WTC11 (cell line): ENCODE measurements at regions not wholly inside any gene's neighbourhood (a gene's known extent, or its start where the extent isn't known, plus 50 kb on each side); places are given as distances from the start of the nearest gene placed in this dataset.

ENCODE experiments used
- ATAC-seq: fragments of 200-7000 bp; cut with Tn5 transposase; 2 replicates; pipeline ENCODE4 v1.10.0; 2021; ENCODE audit warnings: mild to moderate bottlenecking, moderate library complexity
- CTCF ChIA-PET: fragments of 300-600 bp; sonication (Branson Sonifier 250); formaldehyde crosslinking; loops from one replicate; lab custom pipeline; 2021; ENCODE audit warnings: antibody characterized with exemption; lab: Charles Lee
- POLR2A ChIA-PET: fragments of 350-600 bp; sonication (Branson Sonifier 250); formaldehyde crosslinking; loops from one replicate; lab custom pipeline; 2021; ENCODE audit warnings: antibody characterized with exemption; lab: Charles Lee
- DNase-seq: peaks from one replicate; pipeline ENCODE4 v3.0.0; 2021; ENCODE audit warnings: low spot score
- H3K27ac Mint-ChIP-seq: 2 replicates; pipeline ENCODE4 v1.8.0; 2021; ENCODE audit warnings: mixed read lengths
- H3K27me3 Mint-ChIP-seq: 2 replicates; pipeline ENCODE4 v1.8.0; 2021; ENCODE audit warnings: low read depth, mild to moderate bottlenecking, moderate library complexity, mixed read lengths
- H3K36me3 Mint-ChIP-seq: 2 replicates; pipeline ENCODE4 v1.8.0; 2021; ENCODE audit warnings: mixed read lengths
- H3K4me1 Mint-ChIP-seq: 2 replicates; pipeline ENCODE4 v1.8.0; 2022; ENCODE audit warnings: mixed read lengths
- H3K4me3 Mint-ChIP-seq: 2 replicates; pipeline ENCODE4 v1.8.0; 2021; ENCODE audit warnings: mild to moderate bottlenecking, moderate library complexity, mixed read lengths
- H3K9me3 Mint-ChIP-seq: 2 replicates; pipeline ENCODE4 v1.8.0; 2021; ENCODE audit warnings: mixed read lengths
- E2F1 ChIP-seq: sonication (generic); formaldehyde crosslinking; IDR thresholded peaks from 2 replicates; pipeline ENCODE4 v1.8.0; 2022; ENCODE audit warnings: mild to moderate bottlenecking, missing genetic modification reagents
- EMX1 ChIP-seq: fragments of 250-450 bp; sonication (Bioruptor Pico); IDR thresholded peaks from 2 replicates; pipeline ENCODE4 v1.8.0; 2021; ENCODE audit warnings: mild to moderate bottlenecking
- ETV6 ChIP-seq: sonication (generic); formaldehyde crosslinking; IDR thresholded peaks from 2 replicates; pipeline ENCODE4 v1.8.1; 2022; ENCODE audit warnings: mild to moderate bottlenecking, missing genetic modification reagents
- NR1H2 ChIP-seq: sonication (generic); formaldehyde crosslinking; IDR thresholded peaks from 2 replicates; pipeline ENCODE4 v1.9.0; 2021; ENCODE audit warnings: mild to moderate bottlenecking, moderate library complexity, missing genetic modification reagents
- NR2C2 ChIP-seq: sonication (generic); formaldehyde crosslinking; IDR thresholded peaks from 2 replicates; pipeline ENCODE4 v1.8.0; 2022; ENCODE audit warnings: mild to moderate bottlenecking, missing genetic modification reagents
- PRDM15 ChIP-seq: sonication (generic); formaldehyde crosslinking; IDR thresholded peaks from 2 replicates; pipeline ENCODE4 v1.8.0; 2022; ENCODE audit warnings: missing genetic modification reagents
- STAT6 ChIP-seq: sonication (generic); formaldehyde crosslinking; conservative IDR thresholded peaks from 2 replicates; pipeline ENCODE4 v1.8.1; 2023; ENCODE audit warnings: mild to moderate bottlenecking, low read depth, missing genetic modification reagents, moderate library complexity
- USF1 ChIP-seq: sonication (generic); formaldehyde crosslinking; IDR thresholded peaks from 2 replicates; pipeline ENCODE4 v1.8.0; 2022; ENCODE audit warnings: mild to moderate bottlenecking, missing genetic modification reagents
- ZBTB21 ChIP-seq: sonication (generic); formaldehyde crosslinking; IDR thresholded peaks from 2 replicates; pipeline ENCODE4 v1.8.1; 2023; ENCODE audit warnings: mild to moderate bottlenecking, missing genetic modification reagents, borderline replicate concordance
- ZNF263 ChIP-seq: sonication (generic); formaldehyde crosslinking; IDR thresholded peaks from 2 replicates; pipeline ENCODE4 v1.8.1; 2022; ENCODE audit warnings: low read depth, mild to moderate bottlenecking, moderate library complexity, missing genetic modification reagents
- ZNF416 ChIP-seq: fragments of 250-450 bp; sonication (Bioruptor Pico); IDR thresholded peaks from 2 replicates; pipeline ENCODE4 v1.9.0; 2021; ENCODE audit warnings: mild to moderate bottlenecking, inconsistent platforms
- ZNF671 ChIP-seq: fragments of 250-450 bp; sonication (Bioruptor Pico); IDR thresholded peaks from 2 replicates; pipeline ENCODE4 v1.8.0; 2021; ENCODE audit warnings: mild to moderate bottlenecking
- TF ChIP-seq, protein P1 (sequence below): fragments of 250-450 bp; sonication (Bioruptor Pico); IDR thresholded peaks from 2 replicates; pipeline ENCODE4 v1.9.0; 2021; ENCODE audit warnings: mild to moderate bottlenecking, borderline replicate concordance
- TF ChIP-seq, protein P2 (sequence below): fragments of 250-450 bp; sonication (Bioruptor Pico); IDR thresholded peaks from 2 replicates; pipeline ENCODE4 v1.9.0; 2021; ENCODE audit warnings: mild to moderate bottlenecking
- TF ChIP-seq, protein P3 (sequence below): fragments of 250-450 bp; sonication (Bioruptor Pico); IDR thresholded peaks from 2 replicates; pipeline ENCODE4 v2.1.2; 2022; ENCODE audit warnings: mild to moderate bottlenecking, moderate library complexity

GRCh38 chr3:99315896-99316295, 322.5 kb upstream of the COL8A1 start (continued):
- no peak for TF ChIP-seq ZNF671 (CRISPR knock-in tag)
- TF ChIP-seq, protein P1, sequence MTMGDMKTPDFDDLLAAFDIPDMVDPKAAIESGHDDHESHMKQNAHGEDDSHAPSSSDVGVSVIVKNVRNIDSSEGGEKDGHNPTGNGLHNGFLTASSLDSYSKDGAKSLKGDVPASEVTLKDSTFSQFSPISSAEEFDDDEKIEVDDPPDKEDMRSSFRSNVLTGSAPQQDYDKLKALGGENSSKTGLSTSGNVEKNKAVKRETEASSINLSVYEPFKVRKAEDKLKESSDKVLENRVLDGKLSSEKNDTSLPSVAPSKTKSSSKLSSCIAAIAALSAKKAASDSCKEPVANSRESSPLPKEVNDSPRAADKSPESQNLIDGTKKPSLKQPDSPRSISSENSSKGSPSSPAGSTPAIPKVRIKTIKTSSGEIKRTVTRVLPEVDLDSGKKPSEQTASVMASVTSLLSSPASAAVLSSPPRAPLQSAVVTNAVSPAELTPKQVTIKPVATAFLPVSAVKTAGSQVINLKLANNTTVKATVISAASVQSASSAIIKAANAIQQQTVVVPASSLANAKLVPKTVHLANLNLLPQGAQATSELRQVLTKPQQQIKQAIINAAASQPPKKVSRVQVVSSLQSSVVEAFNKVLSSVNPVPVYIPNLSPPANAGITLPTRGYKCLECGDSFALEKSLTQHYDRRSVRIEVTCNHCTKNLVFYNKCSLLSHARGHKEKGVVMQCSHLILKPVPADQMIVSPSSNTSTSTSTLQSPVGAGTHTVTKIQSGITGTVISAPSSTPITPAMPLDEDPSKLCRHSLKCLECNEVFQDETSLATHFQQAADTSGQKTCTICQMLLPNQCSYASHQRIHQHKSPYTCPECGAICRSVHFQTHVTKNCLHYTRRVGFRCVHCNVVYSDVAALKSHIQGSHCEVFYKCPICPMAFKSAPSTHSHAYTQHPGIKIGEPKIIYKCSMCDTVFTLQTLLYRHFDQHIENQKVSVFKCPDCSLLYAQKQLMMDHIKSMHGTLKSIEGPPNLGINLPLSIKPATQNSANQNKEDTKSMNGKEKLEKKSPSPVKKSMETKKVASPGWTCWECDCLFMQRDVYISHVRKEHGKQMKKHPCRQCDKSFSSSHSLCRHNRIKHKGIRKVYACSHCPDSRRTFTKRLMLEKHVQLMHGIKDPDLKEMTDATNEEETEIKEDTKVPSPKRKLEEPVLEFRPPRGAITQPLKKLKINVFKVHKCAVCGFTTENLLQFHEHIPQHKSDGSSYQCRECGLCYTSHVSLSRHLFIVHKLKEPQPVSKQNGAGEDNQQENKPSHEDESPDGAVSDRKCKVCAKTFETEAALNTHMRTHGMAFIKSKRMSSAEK (CRISPR knock-in tag): no peak
- TF ChIP-seq E2F1: no peak
- no peak for TF ChIP-seq EMX1
- no peak for TF ChIP-seq ZNF416
- TF ChIP-seq, protein P2, sequence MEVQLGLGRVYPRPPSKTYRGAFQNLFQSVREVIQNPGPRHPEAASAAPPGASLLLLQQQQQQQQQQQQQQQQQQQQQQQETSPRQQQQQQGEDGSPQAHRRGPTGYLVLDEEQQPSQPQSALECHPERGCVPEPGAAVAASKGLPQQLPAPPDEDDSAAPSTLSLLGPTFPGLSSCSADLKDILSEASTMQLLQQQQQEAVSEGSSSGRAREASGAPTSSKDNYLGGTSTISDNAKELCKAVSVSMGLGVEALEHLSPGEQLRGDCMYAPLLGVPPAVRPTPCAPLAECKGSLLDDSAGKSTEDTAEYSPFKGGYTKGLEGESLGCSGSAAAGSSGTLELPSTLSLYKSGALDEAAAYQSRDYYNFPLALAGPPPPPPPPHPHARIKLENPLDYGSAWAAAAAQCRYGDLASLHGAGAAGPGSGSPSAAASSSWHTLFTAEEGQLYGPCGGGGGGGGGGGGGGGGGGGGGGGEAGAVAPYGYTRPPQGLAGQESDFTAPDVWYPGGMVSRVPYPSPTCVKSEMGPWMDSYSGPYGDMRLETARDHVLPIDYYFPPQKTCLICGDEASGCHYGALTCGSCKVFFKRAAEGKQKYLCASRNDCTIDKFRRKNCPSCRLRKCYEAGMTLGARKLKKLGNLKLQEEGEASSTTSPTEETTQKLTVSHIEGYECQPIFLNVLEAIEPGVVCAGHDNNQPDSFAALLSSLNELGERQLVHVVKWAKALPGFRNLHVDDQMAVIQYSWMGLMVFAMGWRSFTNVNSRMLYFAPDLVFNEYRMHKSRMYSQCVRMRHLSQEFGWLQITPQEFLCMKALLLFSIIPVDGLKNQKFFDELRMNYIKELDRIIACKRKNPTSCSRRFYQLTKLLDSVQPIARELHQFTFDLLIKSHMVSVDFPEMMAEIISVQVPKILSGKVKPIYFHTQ: no peak
- no peak for TF ChIP-seq ETV6
- no peak for TF ChIP-seq NR1H2 (CRISPR knock-in tag)
- no peak for TF ChIP-seq STAT6
- no peak for TF ChIP-seq PRDM15 (CRISPR knock-in tag)

GRCh38 chr3:99313485-99313884, 324.9 kb upstream of the COL8A1 start:
- CTCF ChIA-PET: no interaction called here
- DNase-seq (no peak), ATAC-seq (no peak)
- H3K9me3 Mint-ChIP-seq: peaks cover 28% of the 10 kb centered on the region
- H3K27ac Mint-ChIP-seq: no peak overlapping the region
- POLR2A ChIA-PET: no interaction called here
- no peak overlapping the region for H3K4me3 Mint-ChIP-seq
- H3K4me1 Mint-ChIP-seq: no peaks in the 10 kb centered on the region
- H3K27me3 Mint-ChIP-seq: peaks cover 7% of the 10 kb centered on the region
- H3K36me3 Mint-ChIP-seq: peaks cover 13% of the 10 kb centered on the region
- no peak for TF ChIP-seq NR2C2
- TF ChIP-seq, protein P1 (CRISPR knock-in tag): no peak
- no peak for TF ChIP-seq ZBTB21 (CRISPR knock-in tag)
- no peak for TF ChIP-seq USF1
- TF ChIP-seq, protein P3, sequence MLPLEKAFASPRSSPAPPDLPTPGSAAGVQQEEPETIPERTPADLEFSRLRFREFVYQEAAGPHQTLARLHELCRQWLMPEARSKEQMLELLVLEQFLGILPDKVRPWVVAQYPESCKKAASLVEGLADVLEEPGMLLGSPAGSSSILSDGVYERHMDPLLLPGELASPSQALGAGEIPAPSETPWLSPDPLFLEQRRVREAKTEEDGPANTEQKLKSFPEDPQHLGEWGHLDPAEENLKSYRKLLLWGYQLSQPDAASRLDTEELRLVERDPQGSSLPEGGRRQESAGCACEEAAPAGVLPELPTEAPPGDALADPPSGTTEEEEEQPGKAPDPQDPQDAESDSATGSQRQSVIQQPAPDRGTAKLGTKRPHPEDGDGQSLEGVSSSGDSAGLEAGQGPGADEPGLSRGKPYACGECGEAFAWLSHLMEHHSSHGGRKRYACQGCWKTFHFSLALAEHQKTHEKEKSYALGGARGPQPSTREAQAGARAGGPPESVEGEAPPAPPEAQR: no peak
- TF ChIP-seq ZNF263 (CRISPR knock-in tag): no peak
